GM12892 (cell line): ENCODE measurements at regions not wholly inside any gene's neighbourhood (a gene's known extent, or its start where the extent isn't known, plus 50 kb on each side); places are given as distances from the start of the nearest gene placed in this dataset.

ENCODE experiments used
- POLR2A ChIP-seq: IDR thresholded peaks from 2 replicates; pipeline ENCODE4 v1.6.1; 2011; ENCODE audit warnings: low read depth, low read length, control low read depth
- TAF1 ChIP-seq: IDR thresholded peaks from 2 replicates; pipeline ENCODE4 v1.6.1; 2011; ENCODE audit warnings: low read depth, mild to moderate bottlenecking, control low read depth, low read length, borderline replicate concordance

DNA sequence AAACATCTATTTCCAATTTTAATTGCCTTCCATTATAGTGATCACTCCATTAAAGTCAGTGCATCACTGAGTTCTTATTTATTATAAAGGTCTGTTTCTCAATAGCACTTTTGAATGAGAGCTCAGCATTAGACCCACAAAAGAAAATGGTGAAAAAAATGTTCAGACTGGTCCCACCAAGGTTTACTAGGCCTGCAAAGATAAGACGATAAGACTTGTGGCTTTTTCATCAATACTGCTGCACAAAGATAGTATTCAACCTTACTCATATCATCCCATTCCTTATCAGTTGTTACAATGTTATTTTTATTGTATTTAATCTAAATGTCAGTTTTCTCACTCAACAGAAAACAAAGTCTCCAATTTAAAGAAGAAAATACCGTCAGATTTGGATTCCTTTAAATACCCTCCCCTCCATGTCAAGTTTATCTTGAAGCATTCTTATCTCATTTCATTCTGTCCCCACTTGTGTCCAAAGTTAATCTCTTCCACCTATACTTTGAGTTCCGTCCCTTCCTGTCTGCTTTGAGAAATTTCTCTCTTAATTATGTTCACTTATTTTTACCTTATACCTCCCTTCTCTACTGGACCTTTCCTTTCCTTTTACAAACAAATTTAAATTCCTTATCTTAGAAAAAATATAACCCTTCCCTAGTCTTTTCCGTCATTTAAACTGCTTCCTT is 140.0 kb downstream of the GASK1B start:
- TF ChIP-seq POLR2A (no peak), TAF1 (no peak)
